HL-60 (cell line): ENCODE measurements at regions not wholly inside any gene's neighbourhood (a gene's known extent, or its start where the extent isn't known, plus 50 kb on each side); places are given as distances from the start of the nearest gene placed in this dataset.

ENCODE experiments used
- DNase-seq, 2 experiments: peaks; one replicate each; pipeline ENCODE4 v3.0.0-alpha.2; 2010 to 2020; ENCODE audit warnings: low read depth in 1 of 2, low spot score in 1 of 2
- H3K27ac ChIP-seq: fragments of 250-450 bp; sonication (Bioruptor Pico); replicated peaks from 2 replicates; pipeline ENCODE4 v1.5.1; 2020; ENCODE audit warnings: mild to moderate bottlenecking, moderate library complexity
- H3K27me3 ChIP-seq: fragments of 250-450 bp; sonication (Bioruptor Pico); 2 replicates; pipeline ENCODE4 v1.5.1; 2021; ENCODE audit warnings: mild to moderate bottlenecking, moderate library complexity; ENCODE audit not compliant: insufficient read depth, poor library complexity, severe bottlenecking
- H3K4me3 ChIP-seq: replicated peaks from 2 replicates; pipeline ENCODE4 v1.5.1; 2011; ENCODE audit warnings: mild to moderate bottlenecking, control low read depth, low read length; ENCODE audit not compliant: insufficient read depth
- GABPA ChIP-seq: IDR thresholded peaks from 2 replicates; pipeline ENCODE4 v1.6.1; 2012; ENCODE audit warnings: low read depth
- POLR2AphosphoS5 ChIP-seq: IDR thresholded peaks from 2 replicates; pipeline ENCODE4 v1.6.1; 2012; ENCODE audit warnings: low read depth
- REST ChIP-seq: IDR thresholded peaks from 2 replicates; pipeline ENCODE4 v1.6.1; 2012; ENCODE audit warnings: low read depth; ENCODE audit not compliant: insufficient replicate concordance
- SPI1 ChIP-seq: IDR thresholded peaks from 2 replicates; pipeline ENCODE4 v1.6.1; 2012; ENCODE audit warnings: low read depth, mild to moderate bottlenecking, borderline replicate concordance
- TF ChIP-seq, protein P1 (sequence below): IDR thresholded peaks from one replicate; pipeline ENCODE4 v1.5.1; 2011; ENCODE audit warnings: low read length, control low read depth, inconsistent platforms; ENCODE audit not compliant: insufficient read depth

GRCh38 chr4:84239278-84239845 is 259.7 kb downstream of the NKX6-1 start:
- TF ChIP-seq GABPA (no peak), POLR2AphosphoS5 (no peak), REST (no peak), SPI1 (no peak)
- TF ChIP-seq, protein P1, sequence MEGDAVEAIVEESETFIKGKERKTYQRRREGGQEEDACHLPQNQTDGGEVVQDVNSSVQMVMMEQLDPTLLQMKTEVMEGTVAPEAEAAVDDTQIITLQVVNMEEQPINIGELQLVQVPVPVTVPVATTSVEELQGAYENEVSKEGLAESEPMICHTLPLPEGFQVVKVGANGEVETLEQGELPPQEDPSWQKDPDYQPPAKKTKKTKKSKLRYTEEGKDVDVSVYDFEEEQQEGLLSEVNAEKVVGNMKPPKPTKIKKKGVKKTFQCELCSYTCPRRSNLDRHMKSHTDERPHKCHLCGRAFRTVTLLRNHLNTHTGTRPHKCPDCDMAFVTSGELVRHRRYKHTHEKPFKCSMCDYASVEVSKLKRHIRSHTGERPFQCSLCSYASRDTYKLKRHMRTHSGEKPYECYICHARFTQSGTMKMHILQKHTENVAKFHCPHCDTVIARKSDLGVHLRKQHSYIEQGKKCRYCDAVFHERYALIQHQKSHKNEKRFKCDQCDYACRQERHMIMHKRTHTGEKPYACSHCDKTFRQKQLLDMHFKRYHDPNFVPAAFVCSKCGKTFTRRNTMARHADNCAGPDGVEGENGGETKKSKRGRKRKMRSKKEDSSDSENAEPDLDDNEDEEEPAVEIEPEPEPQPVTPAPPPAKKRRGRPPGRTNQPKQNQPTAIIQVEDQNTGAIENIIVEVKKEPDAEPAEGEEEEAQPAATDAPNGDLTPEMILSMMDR, result no peak
- DNase-seq, result no peak
- no peak overlapping the region for H3K4me3 ChIP-seq
- H3K27me3 ChIP-seq, result no peaks in the 10 kb centered on the region
- H3K27ac ChIP-seq, result no peak overlapping the region

DNA sequence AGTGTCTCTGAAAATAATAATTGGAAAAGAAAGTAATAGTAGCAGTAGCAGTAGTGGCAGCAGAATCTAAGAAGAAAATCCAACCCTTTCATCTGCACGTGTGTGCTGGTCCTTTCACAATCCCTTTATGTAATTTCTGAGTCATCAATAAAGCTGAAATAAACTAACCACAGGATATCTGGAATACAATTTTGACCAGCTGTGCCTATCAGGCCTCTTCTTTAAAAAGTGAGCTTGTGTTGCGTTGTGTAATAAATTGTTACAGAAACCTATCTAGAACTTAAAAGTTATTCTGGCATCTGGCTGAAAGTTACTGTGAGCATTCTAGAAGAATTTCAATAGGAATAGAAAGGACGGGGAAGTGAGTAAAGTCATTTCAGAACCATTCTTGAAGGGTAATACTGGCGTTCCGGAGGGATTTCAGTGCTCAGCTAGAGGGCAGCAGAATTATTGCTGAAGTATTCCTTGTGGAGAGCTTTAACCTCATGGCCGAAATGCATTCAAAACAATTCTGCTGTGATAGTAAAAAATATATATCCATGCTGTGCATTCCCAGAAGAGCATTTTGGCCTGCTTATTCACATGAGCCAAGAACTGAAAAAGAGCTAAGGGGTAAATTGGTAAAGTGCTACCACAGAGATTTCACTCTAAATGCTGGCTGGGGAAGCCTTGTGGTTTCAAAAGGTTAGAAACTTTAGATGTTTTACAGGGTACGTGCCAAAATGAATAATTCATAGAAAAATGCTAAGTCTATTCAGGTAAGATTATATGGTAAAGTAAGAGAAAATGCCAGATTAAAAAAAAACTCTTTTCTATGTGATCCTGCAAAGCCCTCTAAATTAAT is 260.6 kb downstream of the NKX6-1 start:
- Histone ChIP-seq H3K4me3 (no peak overlapping the region), H3K27me3 (no peaks in the 10 kb centered on the region), H3K27ac (no peak overlapping the region)
- peak in 1 of 2 experiments; percentile 38 for DNase-seq
- TF ChIP-seq POLR2AphosphoS5 (no peak), GABPA (no peak)
- TF ChIP-seq, protein P1, result no peak

GRCh38 chr4:84237008-84237407 is 262.1 kb downstream of the NKX6-1 start:
- TF ChIP-seq SPI1, result no peak
- no peak for TF ChIP-seq REST
- TF ChIP-seq POLR2AphosphoS5, result no peak
- TF ChIP-seq, protein P1, result no peak
- TF ChIP-seq GABPA, result no peak
- no peaks in the 10 kb centered on the region for H3K27me3 ChIP-seq
- H3K27ac ChIP-seq, result no peak overlapping the region
- DNase-seq, result no peak
- H3K4me3 ChIP-seq, result no peak overlapping the region
